ENCODE measurements at regions not wholly inside any gene's neighbourhood (a gene's known extent, or its start where the extent isn't known, plus 50 kb on each side); places are given as distances from the start of the nearest gene placed in this dataset.

GRCh38 chr16:48105976-48106375, 49.8 kb downstream of the ABCC12 start:
- peaks cover 14% of the 10 kb centered on the region for H3K27me3 Mint-ChIP-seq (ENCODE audit: low read depth)
- no peaks in the 10 kb centered on the region for H3K36me3 Mint-ChIP-seq (ENCODE audit: insufficient read depth)
- H3K4me3 Mint-ChIP-seq: no peak overlapping the region
- H3K4me1 Mint-ChIP-seq (ENCODE audit: low read depth): peaks cover 9% of the 10 kb centered on the region
- no peak for DNase-seq
- H3K9me3 Mint-ChIP-seq: no peaks in the 10 kb centered on the region
- no peak for ATAC-seq

- DNase-seq (no peak), ATAC-seq (no peak)
- H3K36me3 Mint-ChIP-seq (ENCODE audit: insufficient read depth): no peaks in the 10 kb centered on the region
- H3K4me1 Mint-ChIP-seq (ENCODE audit: low read depth): peaks cover 13% of the 10 kb centered on the region
- no peaks in the 10 kb centered on the region for H3K9me3 Mint-ChIP-seq
- no peak overlapping the region for H3K4me3 Mint-ChIP-seq
- peaks cover 14% of the 10 kb centered on the region for H3K27me3 Mint-ChIP-seq (ENCODE audit: low read depth)
Observed at GRCh38 chr16:48105456-48105855, 50.3 kb downstream of the ABCC12 start.

DNA sequence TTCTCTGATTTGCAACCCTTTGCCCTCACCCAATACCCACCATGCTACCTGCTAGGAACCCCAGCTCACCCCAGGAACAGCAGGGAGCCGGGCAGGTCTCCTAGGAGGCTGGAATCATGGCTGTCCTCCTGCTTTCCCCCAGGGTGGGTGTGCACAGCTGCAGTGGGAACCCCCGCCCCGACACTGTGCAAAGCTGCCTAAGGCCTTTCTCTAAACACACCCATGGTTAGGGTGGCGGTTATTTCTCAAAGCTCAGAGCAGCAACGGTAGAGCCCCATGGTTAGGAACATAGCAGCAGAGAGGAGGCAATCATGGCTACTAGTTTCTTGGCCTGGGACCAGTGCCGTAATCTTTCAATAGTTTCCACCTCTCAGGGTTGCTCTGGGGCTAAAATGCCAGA, 52.2 kb downstream of the ABCC12 start:
- Mint-ChIP-seq H3K9me3 (no peaks in the 10 kb centered on the region), H3K27me3 (ENCODE audit: low read depth) (peaks cover 14% of the 10 kb centered on the region), H3K4me1 (ENCODE audit: low read depth) (peaks cover 13% of the 10 kb centered on the region), H3K36me3 (ENCODE audit: insufficient read depth) (no peaks in the 10 kb centered on the region), H3K4me3 (no peak overlapping the region)
- no peak for DNase-seq
- no peak for ATAC-seq

- Mint-ChIP-seq H3K36me3 (ENCODE audit: insufficient read depth) (no peaks in the 10 kb centered on the region), H3K9me3 (no peaks in the 10 kb centered on the region), H3K27me3 (ENCODE audit: low read depth) (peaks cover 14% of the 10 kb centered on the region), H3K4me3 (no peak overlapping the region), H3K4me1 (ENCODE audit: low read depth) (peaks cover 13% of the 10 kb centered on the region)
- ATAC-seq (no peak), DNase-seq (no peak)
Observed at GRCh38 chr16:48102083-48103008, 53.4 kb downstream of the ABCC12 start.

DNA sequence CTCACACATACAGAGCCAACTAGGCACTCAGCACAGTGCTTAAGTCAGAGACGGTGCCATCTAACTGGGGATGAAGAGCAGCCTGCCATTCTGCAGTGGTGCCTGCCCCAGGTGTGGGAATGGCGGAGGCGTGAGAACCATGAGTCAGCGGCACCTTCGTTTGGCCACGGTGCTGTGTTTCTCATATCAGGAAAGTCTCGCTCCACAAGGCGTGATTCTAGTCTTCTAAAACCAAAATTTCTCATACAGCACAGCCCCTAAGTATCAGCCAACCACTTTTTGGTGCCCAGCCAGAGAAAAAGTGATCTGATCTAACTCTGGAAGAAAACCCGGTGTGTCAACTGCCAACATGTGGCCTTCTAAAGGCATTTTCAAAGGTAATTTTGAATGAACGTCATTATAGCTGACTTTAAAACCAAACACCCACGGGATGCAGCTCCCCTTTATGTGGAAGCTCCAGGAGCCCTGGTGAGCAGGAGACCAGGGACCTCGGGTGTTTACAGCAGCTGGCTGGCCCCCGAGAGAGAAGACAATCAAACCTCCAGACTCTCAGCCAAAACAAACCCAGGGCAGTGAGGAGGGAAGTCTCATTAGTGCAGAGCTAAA, 54.6 kb downstream of the ABCC12 start:
- Mint-ChIP-seq H3K4me1 (ENCODE audit: low read depth) (peaks cover 13% of the 10 kb centered on the region), H3K36me3 (ENCODE audit: insufficient read depth) (no peaks in the 10 kb centered on the region), H3K9me3 (no peaks in the 10 kb centered on the region), H3K27me3 (ENCODE audit: low read depth) (peaks cover 14% of the 10 kb centered on the region), H3K4me3 (no peak overlapping the region)
- ATAC-seq (peak; percentile 71 to 73), DNase-seq (no peak)

DNA sequence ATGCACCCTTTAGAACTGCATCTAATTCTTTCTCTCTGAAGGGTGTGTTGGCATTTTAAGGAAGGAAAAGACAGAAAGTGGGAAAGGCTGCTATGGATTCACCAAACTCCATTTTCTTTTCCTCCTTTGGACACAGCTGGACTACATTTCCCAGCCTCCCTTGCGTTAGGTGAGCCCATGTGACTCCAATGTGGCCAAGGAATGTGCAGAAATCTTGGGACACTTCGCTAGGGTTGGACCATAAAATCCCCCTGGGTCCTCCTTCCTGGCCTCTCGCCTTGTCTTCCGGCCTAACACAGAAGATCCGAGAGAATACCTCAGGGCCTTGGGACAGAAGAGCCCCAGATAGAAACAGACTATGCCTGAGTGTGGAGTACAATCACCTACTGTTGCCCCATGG, 56.3 kb downstream of the ABCC12 start:
- no peaks in the 10 kb centered on the region for H3K36me3 Mint-ChIP-seq (ENCODE audit: insufficient read depth)
- peaks cover 13% of the 10 kb centered on the region for H3K4me1 Mint-ChIP-seq (ENCODE audit: low read depth)
- no peak overlapping the region for H3K4me3 Mint-ChIP-seq
- no peaks in the 10 kb centered on the region for H3K9me3 Mint-ChIP-seq
- H3K27me3 Mint-ChIP-seq (ENCODE audit: low read depth): peaks cover 14% of the 10 kb centered on the region
- ATAC-seq (no peak), DNase-seq (no peak)

- no peak for DNase-seq
- no peak for ATAC-seq
- H3K4me1 Mint-ChIP-seq (ENCODE audit: low read depth): peaks cover 13% of the 10 kb centered on the region
- no peaks in the 10 kb centered on the region for H3K9me3 Mint-ChIP-seq
- H3K36me3 Mint-ChIP-seq (ENCODE audit: insufficient read depth): no peaks in the 10 kb centered on the region
- peaks cover 8% of the 10 kb centered on the region for H3K27me3 Mint-ChIP-seq (ENCODE audit: low read depth)
- H3K4me3 Mint-ChIP-seq: no peak overlapping the region
Observed at GRCh38 chr16:48098472-48098871, 57.3 kb downstream of the ABCC12 start.

DNA sequence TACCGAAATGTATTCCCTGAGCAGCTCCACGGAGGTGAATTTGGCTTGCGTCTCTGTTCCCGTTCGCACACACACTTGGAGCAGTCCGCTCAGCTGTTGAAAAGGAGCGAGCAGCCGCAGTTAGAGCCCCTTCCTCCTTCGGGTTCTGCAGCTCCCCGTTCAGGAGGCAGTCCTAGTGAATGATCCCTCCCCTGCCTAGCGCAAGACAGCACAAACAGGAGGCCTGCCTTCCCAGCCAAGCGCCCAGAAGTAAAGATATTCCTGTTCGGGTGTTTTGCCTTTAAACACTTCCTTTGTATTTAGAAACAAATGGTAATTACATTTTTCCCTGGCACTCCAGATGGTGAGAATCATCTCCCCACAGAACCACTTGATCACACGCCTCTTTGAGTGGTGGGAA, 64.7 kb downstream of the ABCC12 start:
- Mint-ChIP-seq H3K27me3 (ENCODE audit: low read depth) (peaks cover 4% of the 10 kb centered on the region), H3K9me3 (no peaks in the 10 kb centered on the region), H3K36me3 (ENCODE audit: insufficient read depth) (no peaks in the 10 kb centered on the region), H3K4me3 (no peak overlapping the region), H3K4me1 (ENCODE audit: low read depth) (no peaks in the 10 kb centered on the region)
- ATAC-seq: no peak
- no peak for DNase-seq

DNA sequence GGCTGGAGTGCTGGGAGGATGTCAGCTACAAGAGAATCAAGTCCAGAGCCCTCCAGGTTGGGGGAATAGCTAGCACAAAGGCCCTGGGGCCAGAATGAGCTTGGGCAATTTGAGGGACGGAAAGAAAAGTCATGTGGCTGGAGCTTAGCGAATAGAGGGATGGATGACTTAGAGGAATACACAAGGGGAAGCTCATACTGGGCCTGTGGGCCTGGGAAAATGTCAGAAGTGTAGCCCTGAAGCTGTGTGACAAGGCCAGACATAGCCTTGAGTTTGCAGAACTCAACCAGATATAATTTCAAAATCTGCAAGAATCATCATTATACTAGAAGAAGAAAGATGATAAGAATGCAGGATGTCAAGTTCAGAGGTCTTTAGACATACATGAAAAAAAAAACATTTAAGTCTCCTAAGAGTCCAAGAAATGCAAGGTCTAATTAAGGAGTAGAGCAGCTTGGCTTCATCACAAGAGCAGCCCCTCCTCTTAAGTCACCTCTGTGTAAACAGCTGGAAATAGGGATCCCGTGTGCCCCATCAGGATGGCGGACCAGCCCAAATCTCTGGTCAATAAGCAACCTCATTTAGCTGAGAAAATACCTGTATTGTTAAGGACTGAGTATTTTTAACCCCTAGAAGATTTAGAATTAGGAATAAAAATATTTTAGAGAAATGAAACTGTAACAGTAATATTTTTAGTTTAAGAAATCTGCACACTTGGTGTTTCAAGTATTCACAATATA, 66.6 kb downstream of the ABCC12 start:
- Mint-ChIP-seq H3K4me3 (no peak overlapping the region), H3K27me3 (ENCODE audit: low read depth) (peaks cover 4% of the 10 kb centered on the region), H3K4me1 (ENCODE audit: low read depth) (no peaks in the 10 kb centered on the region), H3K9me3 (no peaks in the 10 kb centered on the region), H3K36me3 (ENCODE audit: insufficient read depth) (no peaks in the 10 kb centered on the region)
- no peak for ATAC-seq
- no peak for DNase-seq

DNA sequence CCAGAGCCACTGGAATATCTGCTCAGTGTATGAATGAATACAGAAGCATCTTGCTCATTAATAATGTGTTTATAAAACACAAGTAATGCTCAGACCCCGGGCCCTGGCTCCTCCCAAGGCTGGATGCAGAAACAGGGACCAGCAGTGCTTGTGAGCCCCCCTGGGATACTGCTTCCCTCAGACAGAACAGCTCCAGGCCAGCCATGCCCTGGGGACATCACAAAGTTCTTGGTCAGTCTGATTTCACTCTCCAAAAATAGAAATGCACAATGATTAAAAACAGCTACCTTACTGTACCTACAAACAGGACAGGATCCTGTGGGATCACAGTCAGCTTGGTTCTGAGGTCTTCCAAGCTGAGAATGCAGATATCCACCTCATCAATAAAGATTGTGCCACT, 68.2 kb downstream of the ABCC12 start:
- no peaks in the 10 kb centered on the region for H3K36me3 Mint-ChIP-seq (ENCODE audit: insufficient read depth)
- DNase-seq (no peak), ATAC-seq (no peak)
- H3K27me3 Mint-ChIP-seq (ENCODE audit: low read depth): peaks cover 4% of the 10 kb centered on the region
- no peaks in the 10 kb centered on the region for H3K4me1 Mint-ChIP-seq (ENCODE audit: low read depth)
- H3K4me3 Mint-ChIP-seq: no peak overlapping the region
- no peaks in the 10 kb centered on the region for H3K9me3 Mint-ChIP-seq

- Mint-ChIP-seq H3K36me3 (ENCODE audit: insufficient read depth) (no peaks in the 10 kb centered on the region), H3K27me3 (ENCODE audit: low read depth) (peaks cover 2% of the 10 kb centered on the region), H3K9me3 (no peaks in the 10 kb centered on the region), H3K4me1 (ENCODE audit: low read depth) (no peaks in the 10 kb centered on the region), H3K4me3 (no peak overlapping the region)
- DNase-seq (no peak), ATAC-seq (no peak)
Observed at GRCh38 chr16:48086422-48086821, 69.4 kb downstream of the ABCC12 start.

GRCh38 chr16:48085729-48086128, 70.1 kb downstream of the ABCC12 start:
- no peaks in the 10 kb centered on the region for H3K9me3 Mint-ChIP-seq
- ATAC-seq: no peak
- no peaks in the 10 kb centered on the region for H3K27me3 Mint-ChIP-seq (ENCODE audit: low read depth)

DNA sequence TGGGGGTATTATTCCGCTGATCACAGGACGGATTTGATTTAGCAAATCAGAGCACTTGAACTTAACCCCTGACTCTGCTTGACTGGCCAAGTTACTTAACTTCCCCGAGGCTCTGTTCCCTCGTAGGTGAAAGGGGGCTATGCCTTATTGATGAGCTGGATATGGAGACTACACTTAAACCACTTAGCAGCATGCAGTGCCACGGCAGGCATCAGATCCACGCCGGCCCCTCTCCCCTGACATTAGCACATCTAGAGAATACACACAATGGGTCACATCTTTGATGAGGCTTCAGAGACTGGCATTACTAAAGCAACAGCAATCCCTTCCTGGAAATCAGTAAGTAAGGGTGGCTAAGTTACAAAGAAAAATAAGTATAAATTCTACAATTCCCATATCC, 71.0 kb downstream of the ABCC12 start:
- no peak overlapping the region for H3K4me3 Mint-ChIP-seq
- H3K27me3 Mint-ChIP-seq (ENCODE audit: low read depth): no peaks in the 10 kb centered on the region
- no peaks in the 10 kb centered on the region for H3K9me3 Mint-ChIP-seq
- no peak for DNase-seq
- no peaks in the 10 kb centered on the region for H3K4me1 Mint-ChIP-seq (ENCODE audit: low read depth)
- no peak for ATAC-seq
- no peaks in the 10 kb centered on the region for H3K36me3 Mint-ChIP-seq (ENCODE audit: insufficient read depth)

More at GRCh38 chr16:48085729-48086128, 70.1 kb downstream of the ABCC12 start:
- no peaks in the 10 kb centered on the region for H3K36me3 Mint-ChIP-seq (ENCODE audit: insufficient read depth)
- no peak for DNase-seq
- H3K4me1 Mint-ChIP-seq (ENCODE audit: low read depth): no peaks in the 10 kb centered on the region
- no peak overlapping the region for H3K4me3 Mint-ChIP-seq

DNA sequence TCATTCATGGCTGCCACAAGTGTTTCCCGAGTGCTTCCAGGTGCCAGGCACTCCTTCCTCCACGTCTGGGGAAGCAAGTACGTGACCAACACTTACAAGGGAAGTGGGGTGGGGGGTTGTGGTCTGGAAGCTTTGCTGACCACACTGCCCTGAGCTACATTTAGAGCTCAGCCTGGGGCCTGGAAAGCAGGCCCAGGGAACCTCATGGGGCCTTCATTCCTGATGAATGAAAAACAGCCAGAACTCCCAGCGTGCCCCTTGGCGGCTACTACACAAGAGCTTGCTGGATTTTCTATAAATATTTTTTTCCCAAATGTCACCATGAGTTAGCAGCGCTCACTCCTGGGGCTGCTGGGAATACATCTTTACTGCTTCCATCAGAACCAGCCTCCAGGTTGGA, 73.3 kb downstream of the ABCC12 start:
- H3K4me1 Mint-ChIP-seq (ENCODE audit: low read depth): no peaks in the 10 kb centered on the region
- no peak for ATAC-seq

More for the DNA sequence above, 73.3 kb downstream of the ABCC12 start:
- Mint-ChIP-seq H3K9me3 (no peaks in the 10 kb centered on the region), H3K36me3 (ENCODE audit: insufficient read depth) (no peaks in the 10 kb centered on the region), H3K27me3 (ENCODE audit: low read depth) (no peaks in the 10 kb centered on the region), H3K4me3 (no peak overlapping the region)
- no peak for DNase-seq
